Endothelial cell of umbilical vein (primary cell): ENCODE measurements at regions not wholly inside any gene's neighbourhood (a gene's known extent, or its start where the extent isn't known, plus 50 kb on each side); places are given as distances from the start of the nearest gene placed in this dataset.
A peak's percentile ranks its signal among the peaks of the same experiment; 100 is the strongest.

Experiments
- BruUV-seq: library from RNA; stranded (reverse); fragments of 400-500 nt; replicated peaks from 2 replicates; lab custom pipeline; 2021; lab: Mats Ljungman, UMichigan
- CTCF ChIA-PET: fragments of 300-600, 350-600 bp; sonication (Branson Sonifier 250); formaldehyde crosslinking; loops from one replicate; lab custom pipeline; 2021; ENCODE audit warnings: antibody characterized with exemption, inconsistent platforms; lab: Charles Lee
- POLR2A ChIA-PET: fragments of 300-600, 350-600 bp; sonication (Branson Sonifier 250); formaldehyde crosslinking; loops from one replicate; lab custom pipeline; 2021; ENCODE audit warnings: antibody characterized with exemption, inconsistent platforms; lab: Charles Lee
- DNase-seq: peaks from one replicate; pipeline ENCODE4 v3.0.0-alpha.2; 2011; ENCODE audit warnings: low read depth, low spot score
- FAIRE-seq: peaks from 2 replicates; lab custom pipeline; 2011; peaks lifted over from hg19 to GRCh38; lab: Jason Lieb, UNC
- H2AFZ ChIP-seq: 2 replicates; pipeline ENCODE4 v1.6.0; 2012; ENCODE audit warnings: low read depth, low read length, control low read depth, inconsistent platforms
- H3K27ac ChIP-seq: 2 replicates; pipeline ENCODE4 v1.5.1; 2011; ENCODE audit warnings: low read depth, mild to moderate bottlenecking, control low read depth, low read length, moderate library complexity; ENCODE audit not compliant: insufficient read depth
- H3K27me3 ChIP-seq, 2 experiments: 2 replicates each; pipeline versions ENCODE4 v1.6.0 to v1.6.1; 2011; ENCODE audit warnings: low read length in 2 of 2, mixed read lengths in 1 of 2; ENCODE audit not compliant: control insufficient read depth in 2 of 2, insufficient read depth in 2 of 2
- H3K36me3 ChIP-seq, 2 experiments: 2 replicates in 1 of 2; 3 replicates in 1 of 2; pipeline ENCODE4 v1.5.1; 2011; ENCODE audit warnings: low read length in 2 of 2, mild to moderate bottlenecking in 1 of 2, moderate library complexity in 1 of 2; ENCODE audit not compliant: control insufficient read depth in 2 of 2, insufficient read depth in 2 of 2; ENCODE audit errors: extremely low read depth in 1 of 2
- H3K4me1 ChIP-seq: 3 replicates; pipeline ENCODE4 v1.5.1; 2011; ENCODE audit warnings: mild to moderate bottlenecking, low read length; ENCODE audit not compliant: control insufficient read depth, insufficient read depth; ENCODE audit errors: extremely low read depth
- H3K4me2 ChIP-seq: 2 replicates; pipeline ENCODE4 v1.6.1; 2011; ENCODE audit warnings: low read length, control low read depth, mixed read lengths; ENCODE audit not compliant: insufficient read depth
- H3K4me3 ChIP-seq, 3 experiments: fragments of 200-600 bp in 1 of 3; sonication (generic), shearing (Covaris generic) in 1 of 3; replicated peaks in 1 of 3; 2 replicates each; pipeline ENCODE4 v1.5.1; 2011 to 2016; ENCODE audit warnings: control low read depth in 3 of 3, low read length in 3 of 3, mild to moderate bottlenecking in 2 of 3, inconsistent platforms in 1 of 3, low read depth in 1 of 3, moderate library complexity in 1 of 3; ENCODE audit not compliant: insufficient read depth in 1 of 3
- H3K79me2 ChIP-seq: 2 replicates; pipeline ENCODE4 v1.6.0; 2012; ENCODE audit warnings: low read length, inconsistent platforms; ENCODE audit not compliant: control insufficient read depth, insufficient read depth
- H3K9ac ChIP-seq: replicated peaks from 2 replicates; pipeline ENCODE3; 2011; ENCODE audit warnings: low read length, control low read depth; ENCODE audit not compliant: insufficient read depth; ENCODE audit errors: extremely low read depth
- H3K9me1 ChIP-seq: replicated peaks from 3 replicates; pipeline ENCODE4 v1.6.0; 2011; ENCODE audit warnings: mild to moderate bottlenecking, low read length; ENCODE audit not compliant: control insufficient read depth, insufficient read depth; ENCODE audit errors: extremely low read depth
- H3K9me3 ChIP-seq: replicated peaks from 2 replicates; pipeline ENCODE4 v1.5.1; 2012; ENCODE audit warnings: low read length, inconsistent platforms; ENCODE audit not compliant: control insufficient read depth, insufficient read depth
- H4K20me1 ChIP-seq: replicated peaks from 2 replicates; pipeline ENCODE3; 2011; ENCODE audit warnings: mild to moderate bottlenecking, low read length; ENCODE audit not compliant: control insufficient read depth, insufficient read depth; ENCODE audit errors: extremely low read depth
- EZH2 ChIP-seq: IDR thresholded peaks from 2 replicates; pipeline ENCODE4 v1.6.1; 2012; ENCODE audit warnings: borderline replicate concordance, low read depth, mild to moderate bottlenecking, moderate library complexity, low read length, inconsistent platforms; ENCODE audit not compliant: severe bottlenecking
- FOS ChIP-seq: IDR thresholded peaks from 2 replicates; pipeline ENCODE4 v1.6.1; 2011; ENCODE audit warnings: mild to moderate bottlenecking, low read length, moderate library complexity, borderline replicate concordance; ENCODE audit not compliant: insufficient read depth
- GATA2 ChIP-seq: IDR thresholded peaks from 2 replicates; pipeline ENCODE4 v1.7.0; 2011; ENCODE audit warnings: low read depth, mild to moderate bottlenecking, moderate library complexity, mixed read lengths, low read length; ENCODE audit not compliant: insufficient read length, insufficient read depth
- JUN ChIP-seq: IDR thresholded peaks from 2 replicates; pipeline ENCODE4 v1.6.1; 2011; ENCODE audit warnings: borderline replicate concordance, low read depth; ENCODE audit not compliant: insufficient read length, insufficient read depth
- MAX ChIP-seq: IDR thresholded peaks from 2 replicates; pipeline ENCODE4 v1.6.1; 2011; ENCODE audit not compliant: insufficient read depth, insufficient read length
- MYC ChIP-seq: IDR thresholded peaks from one replicate; pipeline ENCODE4 v1.6.1; 2011; ENCODE audit warnings: mild to moderate bottlenecking, low read depth, low read length
- POLR2A ChIP-seq: IDR thresholded peaks from 2 replicates; pipeline ENCODE4 v1.6.1; 2012; ENCODE audit warnings: low read depth, mild to moderate bottlenecking, control low read depth, low read length
- POLR2AphosphoS5 ChIP-seq: IDR thresholded peaks from 2 replicates; pipeline ENCODE4 v1.6.1; 2012; ENCODE audit warnings: low read depth, mild to moderate bottlenecking, control low read depth, low read length, moderate library complexity; ENCODE audit not compliant: insufficient read depth
- dilution Hi-C: fragments of 300-500 bp; cut with MboI; formaldehyde crosslinking; loops from one replicate; pipeline ENCODE4 v1.15.0; 2019; ENCODE audit warnings: low sequenced_read_pairs; ENCODE audit not compliant: extremely low pct_ligation_motif_present
- intact Hi-C: fragments of 100-400 bp; cut with micrococcal nuclease; formaldehyde crosslinking; loops from one replicate; pipeline ENCODE4 v1.10.0; 2022
- TF ChIP-seq, protein P1 (sequence below), 2 donors: IDR thresholded peaks; 1 replicate in 1 of 2; 2 replicates in 1 of 2; pipeline ENCODE4 v1.5.1; 2011; ENCODE audit warnings: low read length in 2 of 2, mild to moderate bottlenecking in 2 of 2, moderate library complexity in 2 of 2, control low read depth in 1 of 2, inconsistent platforms in 1 of 2, low read depth in 1 of 2; ENCODE audit not compliant: insufficient read depth in 1 of 2; ENCODE audit errors: extremely low read depth in 1 of 2

- no peaks in the 10 kb centered on the region for H3K9me1 ChIP-seq
- peak overlapping the region; percentile 62 for H3K27ac ChIP-seq
- no peak overlapping the region for H3K4me3 ChIP-seq
- H3K4me1 ChIP-seq, result peaks cover 13% of the 10 kb centered on the region
- H3K9me3 ChIP-seq, result no peaks in the 10 kb centered on the region
- ChIA-PET CTCF (interaction anchor here (0.9 to 2.1 kb wide), 5 partner anchors 8 to 370 kb away, joined by 3 to 7 read pairs (median 5); partner anchors contain the start of gene SVIP), POLR2A (no interaction called here)
- DNase-seq (peak; percentile 83), FAIRE-seq (peak; percentile 85)
- no peaks in the 10 kb centered on the region for H3K36me3 ChIP-seq
- dilution Hi-C loops, result no loop called here
- intact Hi-C loops, result loop anchor here (1.0 kb wide), 2 partner anchors 27 to 326 kb away; no protein-coding TSS in a partner anchor
- H3K9ac ChIP-seq, result no peak overlapping the region
- TF ChIP-seq MAX (peak; percentile 93), MYC (peak; percentile 49), EZH2 (no peak), GATA2 (peak; percentile 87), POLR2AphosphoS5 (peak; percentile 59), POLR2A (no peak), FOS (peak; percentile 83), JUN (peak; percentile 95)
- TF ChIP-seq, protein P1, sequence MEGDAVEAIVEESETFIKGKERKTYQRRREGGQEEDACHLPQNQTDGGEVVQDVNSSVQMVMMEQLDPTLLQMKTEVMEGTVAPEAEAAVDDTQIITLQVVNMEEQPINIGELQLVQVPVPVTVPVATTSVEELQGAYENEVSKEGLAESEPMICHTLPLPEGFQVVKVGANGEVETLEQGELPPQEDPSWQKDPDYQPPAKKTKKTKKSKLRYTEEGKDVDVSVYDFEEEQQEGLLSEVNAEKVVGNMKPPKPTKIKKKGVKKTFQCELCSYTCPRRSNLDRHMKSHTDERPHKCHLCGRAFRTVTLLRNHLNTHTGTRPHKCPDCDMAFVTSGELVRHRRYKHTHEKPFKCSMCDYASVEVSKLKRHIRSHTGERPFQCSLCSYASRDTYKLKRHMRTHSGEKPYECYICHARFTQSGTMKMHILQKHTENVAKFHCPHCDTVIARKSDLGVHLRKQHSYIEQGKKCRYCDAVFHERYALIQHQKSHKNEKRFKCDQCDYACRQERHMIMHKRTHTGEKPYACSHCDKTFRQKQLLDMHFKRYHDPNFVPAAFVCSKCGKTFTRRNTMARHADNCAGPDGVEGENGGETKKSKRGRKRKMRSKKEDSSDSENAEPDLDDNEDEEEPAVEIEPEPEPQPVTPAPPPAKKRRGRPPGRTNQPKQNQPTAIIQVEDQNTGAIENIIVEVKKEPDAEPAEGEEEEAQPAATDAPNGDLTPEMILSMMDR (IDR thresholded peaks at IDR 0.05; ENCODE audit: extremely low read depth in 1 of 2, insufficient read depth in 1 of 2, low read depth in 1 of 2, low read length in 2 of 2), result no peak
- H3K79me2 ChIP-seq, result no peaks in the 10 kb centered on the region
- no peak overlapping the region for H2AFZ ChIP-seq
- no peaks in the 10 kb centered on the region for H4K20me1 ChIP-seq
- no TSS peak for BruUV-seq
- no peaks in the 10 kb centered on the region for H3K27me3 ChIP-seq
- peak overlapping the region; percentile 16 for H3K4me2 ChIP-seq
These were observed 120.9 kb downstream of the SLC17A6 start for GRCh38 chr11:22459048-22459447.
